Heart right ventricle (tissue), 16 donors: ENCODE measurements at regions not wholly inside any gene's neighbourhood (a gene's known extent, or its start where the extent isn't known, plus 50 kb on each side); places are given as distances from the start of the nearest gene placed in this dataset.

Source experiments
- ATAC-seq, 8 donors: fragments of 200-7000 bp; cut with Tn5 transposase; one replicate each; pipeline ENCODE4 v1.9.1; 2020; ENCODE audit warnings: mild to moderate bottlenecking in 8 of 8, moderate library complexity in 8 of 8, moderate number of reproducible peaks in 1 of 8
- DNase-seq, 2 donors: peaks; one replicate each; pipeline ENCODE4 v3.0.0-alpha.2; 2020
- H3K27ac ChIP-seq, 10 donors: fragments of 200-600 bp; sonication (generic) in 2 of 10; one replicate each; pipeline versions ENCODE4 v1.5.0 to v1.8.0; 2020 to 2022; ENCODE audit warnings: mild to moderate bottlenecking in 3 of 10
- H3K27me3 ChIP-seq, 7 donors: fragments of 200-600 bp; one replicate each; pipeline ENCODE4 v1.8.0; 2021 to 2022; ENCODE audit warnings: mild to moderate bottlenecking in 2 of 7
- H3K36me3 ChIP-seq, 9 donors: fragments of 200-600 bp; sonication (generic) in 1 of 9; one replicate each; pipeline versions ENCODE4 v1.5.0 to v1.8.0; 2020 to 2022; ENCODE audit warnings: mild to moderate bottlenecking in 2 of 9
- H3K4me1 ChIP-seq, 9 donors: fragments of 200-600 bp; sonication (generic) in 1 of 9; one replicate each; pipeline versions ENCODE4 v1.5.0 to v1.8.0; 2020 to 2022; ENCODE audit warnings: mild to moderate bottlenecking in 4 of 9
- H3K4me3 ChIP-seq, 10 donors: fragments of 200-600 bp; sonication (generic) in 2 of 10; one replicate each; pipeline versions ENCODE4 v1.5.0 to v1.8.0; 2020 to 2022; ENCODE audit warnings: mild to moderate bottlenecking in 7 of 10, moderate library complexity in 2 of 10
- H3K9me3 ChIP-seq, 11 donors: fragments of 200-600 bp in 10 of 11; sonication (generic) in 2 of 11; one replicate each; pipeline versions ENCODE4 v1.5.0 to v1.8.0; 2013 to 2022; ENCODE audit warnings: mild to moderate bottlenecking in 2 of 11, control low read depth in 1 of 11, moderate library complexity in 1 of 11
- WGBS, 2 donors: extraction: QIAGEN DNeasy Blood & Tissue Kit; methylation state at CpG; one replicate each; pipeline ENCODE4 v1.1.7; 2013; ENCODE audit warnings: inconsistent platforms in 1 of 2; 5-methylcytosine and 5-hydroxymethylcytosine counted together
- intact Hi-C, 10 donors: fragments of 100-400 bp; cut with DNase I; formaldehyde crosslinking; loops; one replicate each; pipeline versions ENCODE4 v1.11.1 to v1.14.2; 2022
- TF ChIP-seq, protein P1 (sequence below), 9 donors: fragments of 200-600 bp; sonication (generic) in 2 of 9; IDR thresholded peaks; one replicate each; pipeline versions ENCODE4 v1.5.0 to v1.8.0; 2021 to 2022; ENCODE audit warnings: antibody characterized with exemption in 9 of 9, mild to moderate bottlenecking in 5 of 9, moderate library complexity in 1 of 9
- donor health status: Arrhythmogenic right ventricular cardiomyopathy.
- donor health status: ischemic (EF 13 %, LVEDD 7.1; RV severe dilation, severe dysfunction).
- donor health status: healthy with polysubstance abuse.
- donor health status: DM: no; HTN: yes; CAD: no.
- donor health status: DM: no; HTN: no; CAD: no.
- donor health status: ischemic (EF 25% LVEDD 6.9; RV normal size, moderate dysfunction).
- donor health status: ischemic (EF 25% LVEDD 5.7; RV mildly dilated, moderate dysfunction).
- donor health status: healthy.
- donor health status: DM: yes; HTN: yes; CAD: no.
- donor health status: Ischemic cardiomyopathy.
- donor health status: ischemic (EF 35%, LVEDD 5.7; RV mildly dilated, moderate dysfunction).
- donor health status: nonischemic (EF 11% LVEDD 7.7; RV severe dilation, severe dysfunction).
- donor health status: DM: yes; HTN: yes; CAD: no.
- donor health status: PGD.
- donor health status: ischemic (EF 29% LVEDD 5.4; RV normal size, mild dysfunction).
- donor health status: nonischemic (EF 23%, LVEDD 6.1; RV moderate dilation, normal function).

- intact Hi-C loops, result no loop called here
Measured at GRCh38 chr13:66117563-66117962, 1112.6 kb downstream of the PCDH9 start.

DNA sequence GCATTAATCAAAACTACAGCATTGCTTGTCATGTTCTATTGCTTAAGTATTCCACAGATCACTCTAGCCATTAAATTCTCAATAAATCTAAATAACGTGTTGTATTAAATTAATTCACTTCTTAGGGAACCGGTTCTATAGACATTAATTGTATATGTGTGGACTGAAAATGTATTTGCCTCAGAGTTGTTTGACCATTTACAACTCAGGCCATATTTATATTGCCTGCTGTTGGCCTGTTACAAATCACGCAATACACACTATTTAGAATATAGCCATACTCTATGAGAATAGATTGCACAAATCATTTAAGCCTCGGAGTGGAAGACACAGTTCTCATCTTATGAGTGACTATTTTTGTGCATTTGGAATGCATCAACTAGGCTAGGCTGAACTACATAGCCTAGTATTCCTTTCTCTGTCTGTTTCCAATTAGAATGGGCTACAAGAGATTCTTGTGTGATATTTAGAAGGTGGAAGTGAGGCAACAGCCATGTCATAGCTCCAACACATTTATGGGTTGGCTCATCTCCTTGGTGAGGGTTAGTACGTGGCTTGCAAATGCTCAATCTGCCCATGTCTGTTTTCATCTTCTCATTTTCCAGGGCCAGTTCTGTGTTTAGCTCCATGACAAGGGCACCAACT lies 1116.1 kb downstream of the PCDH9 start:
- no peak for ATAC-seq
- no peak for DNase-seq
- Histone ChIP-seq H3K4me1 (no peaks in the 10 kb centered on the region), H3K4me3 (no peak overlapping the region), H3K9me3 (no peaks in the 10 kb centered on the region), H3K27me3 (no peaks in the 10 kb centered on the region), H3K27ac (no peak overlapping the region), H3K36me3 (no peaks in the 10 kb centered on the region)
- intact Hi-C loops, result no loop called here
- WGBS, 2 donors, result 84 to 87% methylated on average over 5 of the region's 5 CpGs
- TF ChIP-seq, protein P1, sequence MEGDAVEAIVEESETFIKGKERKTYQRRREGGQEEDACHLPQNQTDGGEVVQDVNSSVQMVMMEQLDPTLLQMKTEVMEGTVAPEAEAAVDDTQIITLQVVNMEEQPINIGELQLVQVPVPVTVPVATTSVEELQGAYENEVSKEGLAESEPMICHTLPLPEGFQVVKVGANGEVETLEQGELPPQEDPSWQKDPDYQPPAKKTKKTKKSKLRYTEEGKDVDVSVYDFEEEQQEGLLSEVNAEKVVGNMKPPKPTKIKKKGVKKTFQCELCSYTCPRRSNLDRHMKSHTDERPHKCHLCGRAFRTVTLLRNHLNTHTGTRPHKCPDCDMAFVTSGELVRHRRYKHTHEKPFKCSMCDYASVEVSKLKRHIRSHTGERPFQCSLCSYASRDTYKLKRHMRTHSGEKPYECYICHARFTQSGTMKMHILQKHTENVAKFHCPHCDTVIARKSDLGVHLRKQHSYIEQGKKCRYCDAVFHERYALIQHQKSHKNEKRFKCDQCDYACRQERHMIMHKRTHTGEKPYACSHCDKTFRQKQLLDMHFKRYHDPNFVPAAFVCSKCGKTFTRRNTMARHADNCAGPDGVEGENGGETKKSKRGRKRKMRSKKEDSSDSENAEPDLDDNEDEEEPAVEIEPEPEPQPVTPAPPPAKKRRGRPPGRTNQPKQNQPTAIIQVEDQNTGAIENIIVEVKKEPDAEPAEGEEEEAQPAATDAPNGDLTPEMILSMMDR (IDR thresholded peaks at IDR 0.05), result no peak

More at GRCh38 chr13:66117563-66117962, 1112.6 kb downstream of the PCDH9 start:
- H3K4me1 ChIP-seq, result no peaks in the 10 kb centered on the region
- DNase-seq, result no peak
- no peaks in the 10 kb centered on the region for H3K27me3 ChIP-seq
- H3K27ac ChIP-seq, result no peak overlapping the region
- ATAC-seq, result no peak
- 82 to 85% methylated on average over 4 of the region's 4 CpGs for whole genome bisulfite sequencing, 2 donors
- TF ChIP-seq, protein P1 (IDR thresholded peaks at IDR 0.05), result no peak
- no peak overlapping the region for H3K4me3 ChIP-seq
- no peaks in the 10 kb centered on the region for H3K36me3 ChIP-seq
- no peaks in the 10 kb centered on the region for H3K9me3 ChIP-seq

DNA sequence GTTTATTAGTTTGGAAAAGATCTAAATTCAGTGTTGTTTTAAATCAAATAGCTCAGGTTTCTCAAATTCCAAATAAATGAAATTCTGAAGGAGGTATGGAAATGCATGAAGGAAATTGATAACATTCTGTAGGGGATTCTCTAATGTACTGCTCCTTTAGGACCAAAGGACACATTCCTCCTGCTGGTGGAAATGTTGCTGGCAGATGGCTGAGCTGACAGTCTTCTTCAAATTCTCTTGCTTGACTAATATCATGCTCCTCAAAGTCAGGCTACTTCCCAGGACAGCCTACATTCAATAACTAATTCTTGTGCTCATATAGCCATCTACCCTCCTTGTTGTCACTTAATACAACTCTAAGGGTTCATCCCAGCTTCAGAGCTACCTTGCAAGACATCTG lies 1118.5 kb downstream of the PCDH9 start:
- Histone ChIP-seq H3K4me3 (no peak overlapping the region), H3K4me1 (no peaks in the 10 kb centered on the region), H3K36me3 (no peaks in the 10 kb centered on the region), H3K27me3 (no peaks in the 10 kb centered on the region), H3K9me3 (no peaks in the 10 kb centered on the region), H3K27ac (no peak overlapping the region)
- DNase-seq (no peak), ATAC-seq (no peak)
- intact Hi-C loops, result no loop called here
- TF ChIP-seq, protein P1 (IDR thresholded peaks at IDR 0.05), result no peak

DNA sequence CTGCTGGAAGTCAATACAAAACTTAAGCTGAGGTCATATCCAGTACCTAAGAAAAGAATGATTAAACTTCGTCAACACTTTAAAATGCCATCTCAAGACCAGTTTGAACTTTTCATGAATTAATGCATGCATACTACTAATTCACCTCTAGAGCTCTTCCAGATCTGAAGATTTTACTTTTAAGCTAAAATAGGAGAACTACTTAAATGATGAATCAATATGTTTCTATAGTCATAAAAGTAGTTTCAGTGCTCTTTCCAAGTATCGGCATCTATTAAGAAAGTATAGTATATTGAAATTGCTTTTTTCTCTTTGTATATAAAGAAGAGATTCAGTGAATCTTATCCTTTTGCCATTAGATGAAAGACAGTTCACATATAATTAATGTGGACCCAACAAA lies 1123.9 kb downstream of the PCDH9 start:
- Histone ChIP-seq H3K27ac (no peak overlapping the region), H3K36me3 (no peaks in the 10 kb centered on the region), H3K4me3 (no peak overlapping the region), H3K4me1 (no peaks in the 10 kb centered on the region), H3K27me3 (no peaks in the 10 kb centered on the region), H3K9me3 (no peaks in the 10 kb centered on the region)
- no peak for ATAC-seq
- intact Hi-C loops, result no loop called here
- TF ChIP-seq, protein P1 (IDR thresholded peaks at IDR 0.05), result no peak
- DNase-seq, result no peak
- 82 to 84% methylated on average over 2 of the region's 2 CpGs for WGBS, 2 donors
